ENCODE measurements at regions not wholly inside any gene's neighbourhood (a gene's known extent, or its start where the extent isn't known, plus 50 kb on each side); places are given as distances from the start of the nearest gene placed in this dataset.

GRCh38 chr18:37658894-37659293, 93.3 kb upstream of the CELF4 start:
- no peak for DNase-seq (ENCODE audit: low read depth in 2 of 2)

GRCh38 chr18:37657493-37657892, 91.9 kb upstream of the CELF4 start:
- DNase-seq (ENCODE audit: low read depth in 2 of 2) = no peak

- no peak for DNase-seq (ENCODE audit: low read depth in 2 of 2)
Measured at GRCh38 chr18:37654731-37655369, 89.3 kb upstream of the CELF4 start.

- no peak for DNase-seq (ENCODE audit: low read depth in 2 of 2)
Measured at GRCh38 chr18:37654034-37654433, 88.4 kb upstream of the CELF4 start.

- DNase-seq (ENCODE audit: low read depth in 2 of 2) = no peak
Measured at GRCh38 chr18:37653618-37654017, 88.0 kb upstream of the CELF4 start.

GRCh38 chr18:37649930-37650329, 84.3 kb upstream of the CELF4 start:
- DNase-seq (ENCODE audit: low read depth in 2 of 2) = no peak

GRCh38 chr18:37649416-37649815, 83.8 kb upstream of the CELF4 start:
- DNase-seq (ENCODE audit: low read depth in 2 of 2) = no peak

- no peak for DNase-seq (ENCODE audit: low read depth in 2 of 2)
Measured at GRCh38 chr18:37641573-37641972, 76.0 kb upstream of the CELF4 start.

- DNase-seq (ENCODE audit: low read depth in 2 of 2) = no peak
Measured at GRCh38 chr18:37640504-37640903, 74.9 kb upstream of the CELF4 start.

- no peak for DNase-seq (ENCODE audit: low read depth in 2 of 2)
Measured at GRCh38 chr18:37639846-37640245, 74.2 kb upstream of the CELF4 start.

GRCh38 chr18:37637478-37637850, 71.9 kb upstream of the CELF4 start:
- no peak for DNase-seq (ENCODE audit: low read depth in 2 of 2)

- no peak for DNase-seq (ENCODE audit: low read depth in 2 of 2)
Measured at GRCh38 chr18:37636831-37637477, 71.4 kb upstream of the CELF4 start.

GRCh38 chr18:37634516-37634915, 68.9 kb upstream of the CELF4 start:
- no peak for DNase-seq (ENCODE audit: low read depth in 2 of 2)

- no peak for DNase-seq (ENCODE audit: low read depth in 2 of 2)
Measured at GRCh38 chr18:37631422-37631821, 65.8 kb upstream of the CELF4 start.

GRCh38 chr18:37630334-37630733, 64.7 kb upstream of the CELF4 start:
- DNase-seq (ENCODE audit: low read depth in 2 of 2) = no peak

GRCh38 chr18:37628470-37629220, 63.0 kb upstream of the CELF4 start:
- DNase-seq (ENCODE audit: low read depth in 2 of 2) = no peak

GRCh38 chr18:37624318-37624717, 58.7 kb upstream of the CELF4 start:
- DNase-seq (ENCODE audit: low read depth in 2 of 2) = no peak

- DNase-seq (ENCODE audit: low read depth in 2 of 2) = no peak
Measured at GRCh38 chr18:37619964-37620363, 54.4 kb upstream of the CELF4 start.

GRCh38 chr18:37617623-37618022, 52.0 kb upstream of the CELF4 start:
- no peak for DNase-seq (ENCODE audit: low read depth in 2 of 2)
